ENCODE measurements at regions not wholly inside any gene's neighbourhood (a gene's known extent, or its start where the extent isn't known, plus 50 kb on each side); places are given as distances from the start of the nearest gene placed in this dataset.

DNA sequence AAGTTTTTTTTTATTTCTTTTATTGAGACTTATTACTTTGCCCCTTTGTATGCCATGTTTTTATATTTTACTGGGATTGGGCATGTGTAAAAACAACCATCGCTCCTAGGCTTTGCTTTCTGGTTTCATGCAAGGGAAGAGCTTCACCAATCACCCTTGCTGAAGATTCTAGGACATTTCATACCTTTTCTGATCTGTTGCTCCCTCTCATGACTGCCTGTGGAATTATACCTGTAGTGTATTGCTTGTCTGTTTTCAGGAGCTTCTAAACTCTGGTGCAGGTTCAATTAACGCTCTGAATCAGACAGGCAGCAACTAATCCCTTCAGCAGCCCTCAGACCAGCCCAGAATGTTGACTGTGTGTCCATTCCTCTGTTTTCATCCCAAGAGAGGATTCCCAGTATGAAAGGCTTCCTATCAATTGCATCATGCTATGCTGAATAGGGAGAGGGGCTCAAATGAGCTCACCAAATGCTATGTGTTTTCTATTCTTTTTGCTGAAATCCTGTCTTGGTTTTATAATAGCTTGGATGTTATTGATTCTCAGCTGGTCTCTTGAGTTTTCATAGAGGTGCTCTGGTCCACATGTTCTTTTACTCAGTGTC lies 572.9 kb upstream of the CDH6 start:
- DNase-seq (ENCODE audit: low spot score), result no peak
- ATAC-seq, result peak; percentile 67

DNA sequence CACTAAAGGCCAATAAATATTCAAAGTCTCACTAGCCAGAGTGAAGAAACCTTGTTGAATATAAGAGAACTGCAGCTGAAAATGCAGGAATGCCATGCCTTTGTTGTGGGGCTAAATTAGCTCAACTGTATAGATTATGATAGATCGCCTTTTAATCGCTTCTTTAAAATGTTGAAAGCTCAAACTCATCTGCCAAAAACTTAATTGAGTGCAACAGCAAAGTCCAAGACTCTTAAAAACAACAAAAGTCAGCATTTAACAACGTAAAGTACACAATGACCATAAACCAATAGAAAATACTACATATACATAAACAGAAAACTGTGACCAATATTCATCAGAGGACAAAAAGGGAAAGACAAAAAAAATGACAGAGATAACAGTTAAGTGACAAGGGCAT lies 585.0 kb upstream of the CDH6 start:
- ATAC-seq (no peak), DNase-seq (ENCODE audit: low spot score) (no peak)

DNA sequence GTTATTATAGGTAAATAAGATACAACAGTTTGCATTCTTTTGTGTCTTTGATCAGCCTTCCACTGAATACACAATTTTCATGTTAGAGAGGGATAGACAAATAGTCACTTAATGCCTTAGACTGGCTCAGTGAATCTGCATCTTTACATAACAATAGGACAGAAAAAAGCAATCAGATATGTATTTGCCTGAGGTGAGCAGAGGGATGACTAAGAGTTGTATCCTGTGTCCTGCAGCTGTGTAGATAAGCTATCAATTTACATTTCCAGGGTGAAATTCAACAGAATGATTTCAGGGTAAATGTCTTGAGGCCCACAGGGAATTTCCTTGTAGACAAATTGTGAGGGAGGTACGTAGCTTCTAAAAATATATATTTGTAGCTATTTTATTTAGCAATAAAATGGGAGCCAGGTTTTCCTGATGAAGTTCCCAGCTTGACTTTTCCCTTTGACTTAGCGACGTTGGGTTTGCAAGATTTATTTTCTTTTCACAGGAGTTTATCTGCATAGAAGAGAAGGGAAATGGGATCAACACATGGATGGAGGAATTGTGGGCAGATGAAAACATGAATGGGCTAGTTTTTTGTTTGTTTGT lies 586.1 kb upstream of the CDH6 start:
- ATAC-seq, result no peak
- DNase-seq (ENCODE audit: low spot score), result no peak

DNA sequence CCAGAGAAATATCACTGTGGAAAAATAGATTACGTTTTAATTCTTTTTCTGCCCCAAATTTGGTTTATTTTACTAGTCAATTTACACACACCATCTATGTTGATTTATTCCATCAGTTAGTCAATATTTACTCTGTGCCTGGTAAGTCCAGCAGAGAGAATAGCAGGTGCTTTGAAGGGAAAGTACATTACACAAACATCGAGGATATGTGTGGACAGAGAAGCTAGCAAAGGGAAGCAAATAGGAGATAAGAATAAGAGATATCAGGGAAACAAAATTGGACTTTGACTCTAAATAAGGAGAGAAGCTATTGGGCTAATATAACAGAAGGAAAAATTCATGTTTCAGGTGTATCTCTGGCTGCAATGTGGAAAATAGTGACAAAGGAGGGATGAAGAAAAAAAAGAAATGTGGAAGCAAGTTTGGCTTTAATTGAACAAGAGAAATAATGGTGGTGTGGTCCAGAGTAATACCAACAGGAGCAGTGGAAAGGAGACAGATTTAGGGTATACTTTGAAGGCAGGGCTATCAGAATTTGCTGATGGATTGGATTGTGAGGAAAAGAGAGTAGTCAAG lies 587.7 kb upstream of the CDH6 start:
- ATAC-seq (peak; percentile 98), DNase-seq (ENCODE audit: low spot score) (no peak)

DNA sequence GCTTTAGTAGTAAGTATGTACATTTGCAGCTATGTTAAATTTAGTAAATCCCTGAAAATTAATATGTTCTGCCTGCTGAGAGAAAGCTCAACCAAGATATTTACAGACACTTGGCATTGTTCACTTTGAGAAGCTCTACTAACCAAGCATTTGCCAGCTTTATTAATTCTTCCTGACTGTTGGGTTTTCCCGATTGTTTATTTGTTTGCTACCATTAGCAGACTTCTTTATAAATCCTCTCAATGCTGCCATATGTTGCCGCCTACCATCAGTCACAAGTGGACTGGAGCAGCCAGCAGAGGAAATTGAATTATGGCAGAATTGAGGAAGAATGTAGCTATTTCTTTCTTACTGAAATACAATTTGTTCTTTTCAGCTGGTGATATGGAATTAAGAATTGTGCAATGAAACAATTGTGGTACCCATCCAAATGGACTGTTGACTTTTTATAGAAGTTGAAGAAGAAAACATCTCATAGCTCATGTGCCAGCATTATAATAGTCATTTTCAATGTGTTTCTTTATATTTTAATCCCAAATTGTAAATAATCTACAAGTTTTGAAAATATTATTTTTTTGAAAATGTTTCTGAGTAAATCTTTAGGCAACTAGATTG lies 588.7 kb upstream of the CDH6 start:
- no peak for ATAC-seq
- no peak for DNase-seq (ENCODE audit: low spot score)

DNA sequence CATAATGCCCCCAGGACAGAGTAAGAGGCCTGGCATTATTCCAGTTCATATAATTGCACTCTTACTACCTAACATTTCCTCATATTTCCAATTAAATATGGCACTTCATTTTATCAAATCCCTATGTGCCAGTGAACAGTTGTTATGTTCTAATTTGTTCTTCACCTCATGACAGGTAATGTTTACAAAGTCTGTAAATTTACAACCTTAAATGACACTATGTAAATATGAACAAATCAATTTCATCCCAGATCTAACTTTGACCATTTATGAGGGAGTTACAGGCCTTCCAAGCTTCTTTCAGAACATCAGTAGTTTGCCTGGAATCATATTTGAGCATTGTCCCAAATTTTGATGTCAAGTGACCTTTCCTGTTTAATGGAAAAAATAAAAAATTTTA lies 592.6 kb upstream of the CDH6 start:
- DNase-seq (ENCODE audit: low spot score) (no peak), ATAC-seq (peak; percentile 51)

DNA sequence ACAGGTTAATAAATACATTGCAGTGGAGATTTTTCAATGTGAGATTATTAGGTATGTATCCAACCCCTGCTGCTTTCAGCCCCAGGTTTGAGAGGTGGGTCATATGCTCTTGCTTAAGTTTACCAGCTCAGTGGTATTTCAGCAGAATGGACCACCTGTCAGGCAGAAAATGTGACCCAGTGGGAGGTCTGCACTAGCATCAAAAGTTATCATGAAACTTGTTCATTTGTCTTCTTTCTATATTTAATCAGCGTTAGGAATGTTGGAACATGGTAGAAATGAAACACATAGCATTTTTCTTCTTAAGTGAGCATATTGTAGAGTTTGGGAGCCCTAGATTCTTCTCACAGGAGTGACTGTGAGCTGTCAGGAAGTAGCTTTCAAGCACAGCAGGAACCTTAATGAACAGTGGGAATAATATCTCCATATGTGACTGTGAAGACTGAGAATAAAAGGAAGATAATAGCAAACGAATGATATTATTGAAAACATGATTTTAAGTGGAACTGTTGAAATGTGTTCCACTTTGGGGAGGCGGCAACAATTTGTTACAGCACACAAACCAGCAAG lies 596.9 kb upstream of the CDH6 start:
- ATAC-seq, result no peak
- DNase-seq (ENCODE audit: low spot score), result no peak

DNA sequence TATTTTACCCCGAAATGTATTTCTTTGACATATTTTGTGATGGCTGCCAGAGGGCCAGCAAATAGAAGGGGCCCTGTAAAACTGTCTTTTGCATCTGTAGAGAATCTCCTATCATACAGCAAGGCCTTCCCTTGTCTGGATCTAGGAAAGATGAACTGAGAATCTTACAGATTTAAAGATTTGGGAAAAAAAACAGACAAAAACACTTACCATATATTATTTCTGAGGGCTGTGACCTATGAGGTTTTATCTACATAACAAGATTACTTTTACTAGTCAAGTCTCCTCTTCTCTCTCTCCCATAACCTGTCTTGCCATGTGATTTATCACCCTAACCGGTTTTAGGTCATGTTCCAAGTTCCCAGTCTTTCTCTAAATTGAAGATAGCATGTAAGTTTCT lies 599.2 kb upstream of the CDH6 start:
- no peak for ATAC-seq
- no peak for DNase-seq (ENCODE audit: low spot score)

DNA sequence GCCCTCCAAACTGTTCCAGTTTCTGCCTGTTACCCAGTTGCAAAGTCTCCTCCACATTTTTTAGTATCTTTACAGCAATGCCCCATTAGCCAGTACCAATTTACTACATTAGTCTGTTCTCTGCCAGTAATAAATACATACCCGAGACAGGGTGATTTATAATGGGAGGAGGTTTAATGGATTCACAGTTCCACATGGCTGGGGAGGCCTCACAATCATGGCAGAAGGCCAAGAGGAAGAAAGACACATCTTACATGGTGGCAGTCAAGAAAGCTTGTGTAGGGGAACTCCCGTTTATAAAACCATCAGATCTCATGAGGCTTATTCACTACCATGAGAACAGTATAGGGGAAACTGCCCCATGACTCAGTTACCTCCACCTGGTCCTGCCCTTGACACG lies 600.7 kb upstream of the CDH6 start:
- DNase-seq (ENCODE audit: low spot score) (no peak), ATAC-seq (no peak)

DNA sequence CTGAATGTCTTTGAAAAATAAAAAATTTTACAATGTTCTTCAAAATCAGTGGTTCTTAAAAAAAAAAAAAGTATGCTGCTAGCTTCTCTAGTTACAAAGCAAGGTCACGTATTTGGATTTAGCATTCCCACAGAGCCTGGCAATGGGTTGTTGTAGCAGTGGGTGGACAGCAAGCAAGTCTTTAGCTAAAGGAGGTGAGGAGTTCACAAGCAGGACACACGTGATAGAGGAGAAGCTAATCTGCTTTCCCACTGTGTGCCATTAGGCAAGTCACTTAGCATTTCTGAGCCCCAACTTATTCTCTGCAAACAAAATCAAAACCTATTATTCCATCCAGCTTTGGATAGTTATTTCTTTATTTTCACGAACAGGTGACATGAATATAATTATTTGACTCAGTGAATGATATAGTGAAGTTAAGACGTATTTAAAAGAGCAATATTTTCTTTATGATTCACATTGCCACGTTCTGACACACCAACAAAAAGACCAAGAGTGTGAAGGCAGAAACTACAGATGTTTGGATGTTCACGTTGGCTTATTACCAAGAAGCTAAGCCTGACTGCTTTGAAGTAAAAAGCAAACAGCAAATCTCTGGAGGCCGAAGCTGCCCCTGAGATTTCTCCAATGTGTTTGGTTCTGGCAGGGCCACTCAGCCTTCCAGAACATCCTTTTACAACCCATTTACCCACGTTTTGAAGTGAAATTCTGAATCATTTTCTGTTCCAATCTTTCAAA lies 612.1 kb upstream of the CDH6 start:
- no peak for DNase-seq (ENCODE audit: low spot score)
- no peak for ATAC-seq

DNA sequence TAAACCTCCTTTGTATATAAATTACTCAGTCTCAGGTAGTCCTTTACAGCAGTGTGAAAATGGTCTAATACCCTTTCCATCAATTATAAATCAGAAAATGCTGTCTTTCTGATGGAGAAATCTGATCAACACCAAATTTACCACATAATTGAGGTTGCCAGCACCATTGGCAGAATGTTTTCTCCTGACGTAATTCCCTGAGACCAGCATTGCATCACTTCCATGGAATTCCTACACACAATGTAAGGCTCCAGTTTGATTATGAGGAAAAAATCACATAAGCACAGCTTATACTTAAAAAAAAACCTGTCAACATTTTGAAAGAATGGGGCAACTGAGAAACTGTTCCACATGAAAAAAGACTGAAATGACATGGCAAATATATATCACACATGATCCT lies 618.7 kb upstream of the CDH6 start:
- DNase-seq (ENCODE audit: low spot score) (no peak), ATAC-seq (no peak)

DNA sequence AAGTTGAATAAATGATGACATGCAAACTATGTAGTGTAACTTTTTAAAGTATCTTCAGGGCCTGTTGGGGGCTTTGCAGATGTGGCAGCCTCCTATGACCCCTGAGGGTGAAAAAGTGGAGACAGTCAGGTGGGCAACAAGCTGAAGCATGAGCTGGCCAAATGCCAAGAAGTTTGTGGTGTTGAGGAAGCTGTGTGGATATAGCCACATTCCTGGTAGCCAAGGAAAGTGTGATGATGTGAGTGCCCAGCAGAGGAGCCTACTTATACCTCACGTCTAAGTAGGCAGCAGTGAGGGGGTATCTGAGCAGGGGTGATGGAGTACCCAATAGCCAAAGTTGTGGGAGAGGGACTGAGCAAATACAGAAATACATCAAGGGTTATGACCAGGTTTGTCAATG lies 621.2 kb upstream of the CDH6 start:
- no peak for ATAC-seq
- no peak for DNase-seq (ENCODE audit: low spot score)

DNA sequence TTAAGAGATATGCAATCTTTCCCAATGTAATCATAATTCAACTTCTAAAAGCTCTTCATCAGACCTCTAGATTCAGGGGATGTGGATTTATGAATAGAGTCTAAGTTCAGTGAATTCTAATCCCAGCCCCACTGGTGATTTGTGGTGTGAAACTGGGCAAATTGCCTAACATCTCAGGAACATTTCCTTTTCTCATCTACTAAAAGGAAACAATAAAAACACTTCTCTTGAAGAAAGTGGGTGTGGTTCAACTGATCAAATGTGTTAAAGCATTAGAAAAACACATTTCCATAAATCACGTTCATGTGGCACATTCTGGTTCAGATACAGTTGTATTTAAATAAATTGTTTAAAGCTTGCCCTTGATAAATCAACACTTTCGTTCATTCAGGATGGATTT lies 631.7 kb upstream of the CDH6 start:
- DNase-seq (ENCODE audit: low spot score), result no peak
- no peak for ATAC-seq

DNA sequence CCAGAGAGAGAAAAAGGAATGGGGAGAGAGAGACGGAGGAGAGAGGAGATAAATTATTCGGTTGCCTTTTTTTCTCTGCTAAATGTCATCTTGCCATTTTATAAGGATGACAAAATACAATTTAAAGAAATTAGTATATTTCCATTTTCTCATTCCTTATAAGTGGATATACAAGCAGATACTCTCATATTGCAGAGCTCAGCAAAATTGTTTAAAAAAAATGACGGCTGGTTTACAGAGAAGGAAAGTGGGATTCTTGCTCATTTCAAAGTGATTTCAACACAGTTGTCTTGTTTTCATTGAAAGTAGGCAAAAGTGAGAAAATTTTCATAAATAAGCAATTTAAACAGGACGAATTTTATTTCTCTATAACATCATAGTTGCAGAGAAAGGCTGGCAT lies 641.9 kb upstream of the CDH6 start:
- no peak for ATAC-seq
- no peak for DNase-seq (ENCODE audit: low spot score)

DNA sequence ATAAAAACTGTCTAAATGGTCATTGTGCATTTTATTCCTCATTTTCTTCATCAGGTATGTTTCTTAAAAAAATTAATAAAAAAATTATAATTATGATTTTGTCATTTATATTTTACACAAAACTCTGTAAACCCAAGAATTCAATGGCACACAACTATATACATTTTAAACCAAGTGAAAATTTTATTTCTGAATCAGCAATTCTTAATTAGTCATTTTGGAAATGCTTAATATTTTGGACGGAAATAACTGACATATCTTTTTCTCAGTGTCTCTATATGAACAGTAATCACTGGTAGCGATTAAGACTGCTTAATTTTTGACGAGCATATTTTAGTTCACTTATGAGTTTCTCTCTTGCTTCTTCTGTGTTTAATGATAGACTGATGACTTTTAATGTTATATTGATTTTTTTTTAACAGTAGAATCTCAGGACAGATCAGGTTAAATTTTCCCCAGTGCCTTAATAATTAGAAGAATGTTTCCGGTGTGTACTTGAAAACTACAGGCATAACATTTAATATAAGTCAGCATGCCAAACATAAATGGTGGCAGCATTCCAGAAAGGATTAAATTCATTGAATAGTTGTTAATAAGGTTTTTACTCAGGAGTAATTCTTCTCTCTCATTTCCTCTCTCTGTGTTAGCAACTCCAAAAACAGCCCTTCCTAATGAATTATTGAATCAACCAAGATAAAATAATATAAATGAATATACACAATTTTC lies 644.7 kb upstream of the CDH6 start:
- ATAC-seq (no peak), DNase-seq (ENCODE audit: low spot score) (no peak)

DNA sequence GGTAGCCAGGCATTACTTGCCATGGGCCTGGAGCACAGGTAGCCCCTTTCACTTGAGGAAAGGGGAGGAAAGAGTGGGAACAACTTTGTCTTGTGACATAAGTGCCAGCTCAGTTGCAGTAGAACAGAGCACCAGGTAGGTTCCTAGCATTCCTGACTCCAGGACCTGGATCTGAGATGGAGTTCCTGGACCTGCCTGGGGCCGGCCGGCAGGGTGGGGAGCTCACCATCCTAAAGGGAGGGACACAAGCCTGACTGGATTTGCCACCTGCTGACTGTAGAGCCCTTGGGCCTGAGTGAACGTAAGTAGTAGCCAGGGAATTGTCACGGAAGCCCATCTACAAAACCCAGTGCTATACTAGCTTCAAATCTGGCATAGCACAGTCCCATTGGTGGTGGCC lies 653.3 kb upstream of the CDH6 start:
- no peak for DNase-seq (ENCODE audit: low spot score)

DNA sequence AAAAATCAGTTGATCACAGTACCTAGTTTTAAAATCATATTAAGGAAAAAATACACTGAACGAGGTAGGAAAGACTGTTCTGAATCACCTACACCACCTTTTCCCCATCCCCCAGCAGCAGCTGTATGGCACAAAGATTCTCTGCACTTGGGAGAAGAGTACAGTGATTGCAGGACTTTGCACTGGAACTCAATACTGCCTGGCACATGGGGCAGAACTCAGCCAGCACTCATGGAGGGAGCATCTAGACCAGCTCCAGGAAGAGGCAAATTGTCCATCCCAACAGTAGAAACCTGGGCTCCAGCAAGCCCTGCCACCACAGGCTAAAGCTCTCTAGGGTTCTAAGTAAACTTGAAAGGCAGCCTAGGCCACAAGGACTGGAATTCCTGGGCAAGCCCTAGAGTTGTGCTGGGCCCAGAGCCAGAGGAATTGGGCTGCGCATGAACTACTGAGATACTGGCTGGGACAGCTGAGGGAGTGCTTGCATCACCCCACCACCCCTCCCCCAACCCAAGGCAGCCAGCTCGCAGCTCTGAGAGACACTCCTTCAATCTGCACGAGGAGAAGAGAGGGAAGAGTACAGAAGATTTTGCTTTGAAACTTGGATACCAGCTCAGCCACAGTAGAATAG lies 654.4 kb upstream of the CDH6 start:
- peak; percentile 54 for DNase-seq (ENCODE audit: low spot score)
- ATAC-seq, result peak; percentile 69

More for the DNA sequence above, 653.3 kb upstream of the CDH6 start:
- no peak for ATAC-seq

DNA sequence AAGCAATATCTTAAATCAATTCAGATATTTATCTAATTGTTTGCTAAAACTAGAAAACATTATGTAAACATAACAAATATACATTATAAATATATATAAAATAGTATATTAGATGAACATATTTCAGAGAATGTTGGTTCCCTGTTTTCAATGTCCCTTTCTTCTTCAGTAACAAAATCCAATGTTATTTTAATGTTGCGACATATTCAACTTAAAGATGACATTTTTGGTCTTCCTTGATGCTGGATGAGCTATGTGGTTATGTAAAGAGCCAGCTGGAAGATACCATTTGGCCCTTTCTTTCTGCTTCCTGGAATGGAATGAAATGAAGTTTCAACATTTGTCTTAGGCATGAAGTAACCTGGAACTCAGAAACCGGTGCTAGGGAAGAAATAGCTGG lies 668.1 kb upstream of the CDH6 start:
- no peak for DNase-seq (ENCODE audit: low spot score)
- no peak for ATAC-seq

DNA sequence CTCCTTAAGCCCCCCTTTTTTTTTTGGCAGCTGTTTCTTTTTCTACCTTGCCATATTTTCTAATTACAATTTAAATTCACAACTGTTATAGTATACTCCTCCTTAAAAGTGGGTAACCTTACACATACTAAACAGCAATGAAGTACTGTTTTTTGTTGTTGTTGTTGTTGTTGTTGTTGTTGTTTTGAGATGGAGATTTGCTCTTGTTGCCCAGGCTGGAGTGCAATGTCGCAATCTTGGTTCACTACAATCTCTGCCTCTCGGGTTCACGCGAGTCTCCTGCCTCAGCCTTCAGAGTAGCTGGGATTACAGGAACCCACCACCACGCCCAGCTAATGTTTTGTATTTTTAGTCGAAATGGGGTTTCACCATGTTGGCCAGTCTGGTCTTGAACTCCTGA lies 669.1 kb upstream of the CDH6 start:
- no peak for ATAC-seq

DNA sequence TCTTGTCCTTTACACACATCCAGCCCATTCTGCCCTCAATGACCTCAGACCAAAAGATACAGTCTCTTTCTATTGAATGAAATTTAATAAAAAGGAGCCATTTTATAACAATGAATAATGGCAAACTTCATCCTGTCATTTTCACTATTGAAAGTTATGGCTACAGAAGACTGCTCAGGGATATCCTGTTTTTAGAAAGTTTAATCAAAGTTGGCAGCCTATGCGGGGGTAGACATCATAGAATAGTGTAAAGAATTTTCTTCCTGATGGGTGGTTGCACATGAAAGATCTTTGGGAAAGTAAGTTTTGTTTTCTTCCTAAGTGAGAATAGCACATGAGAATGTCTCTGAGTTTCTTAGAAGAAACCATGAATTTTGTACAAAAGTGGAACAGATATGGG lies 670.4 kb upstream of the CDH6 start:
- no peak for ATAC-seq
- DNase-seq (ENCODE audit: low spot score), result no peak

More for the DNA sequence above, 669.1 kb upstream of the CDH6 start:
- no peak for DNase-seq (ENCODE audit: low spot score)
